ENCODE measurements at regions not wholly inside any gene's neighbourhood (a gene's known extent, or its start where the extent isn't known, plus 50 kb on each side); places are given as distances from the start of the nearest gene placed in this dataset.

GRCh38 chr13:34303346-34303745 lies 485.4 kb downstream of the RFC3 start:
- TF ChIP-seq, protein P1, sequence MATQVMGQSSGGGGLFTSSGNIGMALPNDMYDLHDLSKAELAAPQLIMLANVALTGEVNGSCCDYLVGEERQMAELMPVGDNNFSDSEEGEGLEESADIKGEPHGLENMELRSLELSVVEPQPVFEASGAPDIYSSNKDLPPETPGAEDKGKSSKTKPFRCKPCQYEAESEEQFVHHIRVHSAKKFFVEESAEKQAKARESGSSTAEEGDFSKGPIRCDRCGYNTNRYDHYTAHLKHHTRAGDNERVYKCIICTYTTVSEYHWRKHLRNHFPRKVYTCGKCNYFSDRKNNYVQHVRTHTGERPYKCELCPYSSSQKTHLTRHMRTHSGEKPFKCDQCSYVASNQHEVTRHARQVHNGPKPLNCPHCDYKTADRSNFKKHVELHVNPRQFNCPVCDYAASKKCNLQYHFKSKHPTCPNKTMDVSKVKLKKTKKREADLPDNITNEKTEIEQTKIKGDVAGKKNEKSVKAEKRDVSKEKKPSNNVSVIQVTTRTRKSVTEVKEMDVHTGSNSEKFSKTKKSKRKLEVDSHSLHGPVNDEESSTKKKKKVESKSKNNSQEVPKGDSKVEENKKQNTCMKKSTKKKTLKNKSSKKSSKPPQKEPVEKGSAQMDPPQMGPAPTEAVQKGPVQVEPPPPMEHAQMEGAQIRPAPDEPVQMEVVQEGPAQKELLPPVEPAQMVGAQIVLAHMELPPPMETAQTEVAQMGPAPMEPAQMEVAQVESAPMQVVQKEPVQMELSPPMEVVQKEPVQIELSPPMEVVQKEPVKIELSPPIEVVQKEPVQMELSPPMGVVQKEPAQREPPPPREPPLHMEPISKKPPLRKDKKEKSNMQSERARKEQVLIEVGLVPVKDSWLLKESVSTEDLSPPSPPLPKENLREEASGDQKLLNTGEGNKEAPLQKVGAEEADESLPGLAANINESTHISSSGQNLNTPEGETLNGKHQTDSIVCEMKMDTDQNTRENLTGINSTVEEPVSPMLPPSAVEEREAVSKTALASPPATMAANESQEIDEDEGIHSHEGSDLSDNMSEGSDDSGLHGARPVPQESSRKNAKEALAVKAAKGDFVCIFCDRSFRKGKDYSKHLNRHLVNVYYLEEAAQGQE (IDR thresholded peaks at IDR 0.05; ENCODE audit: insufficient replicate concordance, low read depth), result no peak
- no peak for TF ChIP-seq POLR2AphosphoS5 (IDR thresholded peaks at IDR 0.05; ENCODE audit: low read depth)
- no peak for TF ChIP-seq GABPA (IDR thresholded peaks at IDR 0.05; ENCODE audit: low read depth)
- TF ChIP-seq, protein P2, sequence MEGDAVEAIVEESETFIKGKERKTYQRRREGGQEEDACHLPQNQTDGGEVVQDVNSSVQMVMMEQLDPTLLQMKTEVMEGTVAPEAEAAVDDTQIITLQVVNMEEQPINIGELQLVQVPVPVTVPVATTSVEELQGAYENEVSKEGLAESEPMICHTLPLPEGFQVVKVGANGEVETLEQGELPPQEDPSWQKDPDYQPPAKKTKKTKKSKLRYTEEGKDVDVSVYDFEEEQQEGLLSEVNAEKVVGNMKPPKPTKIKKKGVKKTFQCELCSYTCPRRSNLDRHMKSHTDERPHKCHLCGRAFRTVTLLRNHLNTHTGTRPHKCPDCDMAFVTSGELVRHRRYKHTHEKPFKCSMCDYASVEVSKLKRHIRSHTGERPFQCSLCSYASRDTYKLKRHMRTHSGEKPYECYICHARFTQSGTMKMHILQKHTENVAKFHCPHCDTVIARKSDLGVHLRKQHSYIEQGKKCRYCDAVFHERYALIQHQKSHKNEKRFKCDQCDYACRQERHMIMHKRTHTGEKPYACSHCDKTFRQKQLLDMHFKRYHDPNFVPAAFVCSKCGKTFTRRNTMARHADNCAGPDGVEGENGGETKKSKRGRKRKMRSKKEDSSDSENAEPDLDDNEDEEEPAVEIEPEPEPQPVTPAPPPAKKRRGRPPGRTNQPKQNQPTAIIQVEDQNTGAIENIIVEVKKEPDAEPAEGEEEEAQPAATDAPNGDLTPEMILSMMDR (IDR thresholded peaks at IDR 0.05; ENCODE audit: insufficient read depth, low read length), result no peak
- no peak for TF ChIP-seq SPI1 (IDR thresholded peaks at IDR 0.05; ENCODE audit: borderline replicate concordance, low read depth)
- no peak overlapping the region for H3K27ac ChIP-seq (replicated peaks)
- no peak for DNase-seq (ENCODE audit: low read depth in 1 of 2, low spot score in 1 of 2)
- H3K27me3 ChIP-seq (ENCODE audit: insufficient read depth, poor library complexity, severe bottlenecking), result no peaks in the 10 kb centered on the region
- no peak overlapping the region for H3K4me3 ChIP-seq (replicated peaks; ENCODE audit: insufficient read depth, low read length)

DNA sequence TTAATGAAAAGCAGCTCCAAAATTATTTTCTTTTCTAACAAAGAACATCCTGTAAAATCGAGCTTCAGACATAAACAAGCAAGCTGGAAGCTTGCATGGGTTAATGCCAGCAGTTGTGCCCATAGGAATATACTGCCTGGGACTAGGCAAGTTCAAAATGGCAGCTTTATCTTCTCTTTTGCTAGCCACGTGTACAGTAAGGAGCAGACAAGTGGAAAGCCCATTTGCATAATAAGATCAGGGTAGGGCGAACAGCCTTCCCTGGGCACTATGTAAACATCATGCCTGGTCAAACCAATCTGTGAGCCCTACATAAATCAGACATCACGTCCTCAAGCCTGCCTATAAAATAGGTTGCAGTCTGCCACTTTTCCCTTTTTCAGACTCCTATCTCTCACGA lies 489.7 kb downstream of the RFC3 start:
- H3K27ac ChIP-seq (replicated peaks), result no peak overlapping the region
- no peak overlapping the region for H3K4me3 ChIP-seq (replicated peaks; ENCODE audit: insufficient read depth, low read length)
- TF ChIP-seq POLR2AphosphoS5 (IDR thresholded peaks at IDR 0.05; ENCODE audit: low read depth), result no peak
- TF ChIP-seq SPI1 (IDR thresholded peaks at IDR 0.05; ENCODE audit: borderline replicate concordance, low read depth), result no peak
- TF ChIP-seq, protein P1 (IDR thresholded peaks at IDR 0.05; ENCODE audit: insufficient replicate concordance, low read depth), result no peak
- TF ChIP-seq, protein P2 (IDR thresholded peaks at IDR 0.05; ENCODE audit: insufficient read depth, low read length), result no peak
- TF ChIP-seq GABPA (IDR thresholded peaks at IDR 0.05; ENCODE audit: low read depth), result no peak
- no peaks in the 10 kb centered on the region for H3K27me3 ChIP-seq (ENCODE audit: insufficient read depth, poor library complexity, severe bottlenecking)
- no peak for DNase-seq (ENCODE audit: low read depth in 1 of 2, low spot score in 1 of 2)

- Histone ChIP-seq H3K27ac (replicated peaks) (no peak overlapping the region), H3K4me3 (replicated peaks; ENCODE audit: insufficient read depth, low read length) (no peak overlapping the region), H3K27me3 (ENCODE audit: insufficient read depth, poor library complexity, severe bottlenecking) (no peaks in the 10 kb centered on the region)
- no peak for TF ChIP-seq GABPA (IDR thresholded peaks at IDR 0.05; ENCODE audit: low read depth)
- no peak for TF ChIP-seq POLR2AphosphoS5 (IDR thresholded peaks at IDR 0.05; ENCODE audit: low read depth)
- TF ChIP-seq, protein P1 (IDR thresholded peaks at IDR 0.05; ENCODE audit: insufficient replicate concordance, low read depth), result no peak
- no peak for TF ChIP-seq SPI1 (IDR thresholded peaks at IDR 0.05; ENCODE audit: borderline replicate concordance, low read depth)
- TF ChIP-seq, protein P2 (IDR thresholded peaks at IDR 0.05; ENCODE audit: insufficient read depth, low read length), result no peak
- no peak for DNase-seq (ENCODE audit: low read depth in 1 of 2, low spot score in 1 of 2)
These were observed 490.8 kb downstream of the RFC3 start for GRCh38 chr13:34308725-34309124.

Measured in HL-60 (cell line).